GM18505 (cell line): ENCODE measurements at regions not wholly inside any gene's neighbourhood (a gene's known extent, or its start where the extent isn't known, plus 50 kb on each side); places are given as distances from the start of the nearest gene placed in this dataset.
"Not testable (repeated sequence)": the region's sequence is repeated elsewhere in the genome, so short reads cannot be mapped to it uniquely, and the experiment has no call there.

Experiments used
- ATAC-seq: cut with Tn5 transposase; IDR thresholded peaks from one replicate; pipeline ENCODE4 v1.9.1; 2021; ENCODE audit not compliant: unreplicated experiment
- POLR2A ChIP-seq: IDR thresholded peaks from 4 replicates; pipeline ENCODE4 v1.6.1; 2011; ENCODE audit warnings: borderline replicate concordance; ENCODE audit not compliant: insufficient read depth, insufficient read length; ENCODE audit errors: extremely low read depth

- no peak for ATAC-seq
- TF ChIP-seq POLR2A, result no peak
Observed at GRCh38 chr1:3983181-3983580, 83.1 kb upstream of the C1orf174 start.

DNA sequence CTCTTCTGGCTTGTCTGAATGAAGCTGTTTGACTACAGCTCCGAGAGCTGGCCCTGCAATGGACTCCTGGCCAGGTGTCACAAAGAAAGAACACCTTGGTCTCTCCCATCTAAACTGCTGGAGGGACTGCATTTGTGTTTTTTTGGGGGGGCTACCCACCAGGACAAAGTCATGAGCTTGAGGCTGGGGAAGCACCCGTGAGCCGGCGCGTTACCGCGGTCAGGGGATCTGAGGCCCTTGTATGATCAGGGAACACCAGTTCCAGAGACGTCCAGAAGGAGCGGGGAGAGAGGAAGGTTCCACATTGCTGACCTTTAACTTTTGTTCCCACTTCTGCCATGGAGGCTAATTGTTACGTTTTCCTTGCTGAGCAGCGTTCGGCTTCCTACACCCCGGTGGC lies 84.5 kb upstream of the C1orf174 start:
- no peak for ATAC-seq
- no peak for TF ChIP-seq POLR2A

- ATAC-seq, result no peak
- no peak for TF ChIP-seq POLR2A
Observed at GRCh38 chr1:3986686-3987218, 86.7 kb upstream of the C1orf174 start.

DNA sequence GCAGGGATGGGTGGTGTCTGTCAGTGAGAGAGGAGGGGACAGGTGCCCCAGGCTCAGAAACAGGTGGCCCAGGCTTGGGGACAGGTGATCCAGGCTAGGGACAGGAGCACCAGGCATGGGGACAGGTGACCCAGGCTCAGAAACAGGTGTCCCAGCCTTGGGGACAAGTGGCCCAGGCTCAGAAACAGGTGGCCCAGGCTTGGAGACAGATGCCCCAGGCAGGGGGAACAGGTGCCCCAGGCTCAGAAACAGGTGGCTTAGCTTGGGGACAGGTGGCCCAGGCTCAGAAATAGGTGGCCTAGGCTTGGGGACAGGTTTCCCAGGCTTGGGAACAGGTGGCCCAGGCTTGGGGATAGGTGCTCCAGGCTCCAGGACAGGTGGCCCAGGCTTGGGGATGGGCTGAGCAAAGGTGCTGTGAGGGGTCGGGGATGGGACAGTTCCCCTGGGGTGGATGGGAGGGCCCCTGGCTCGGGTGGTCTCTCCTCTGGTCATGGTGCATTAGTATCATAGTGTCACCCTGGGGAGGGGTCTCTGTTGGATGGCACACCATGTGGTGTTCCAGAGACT lies 87.7 kb upstream of the C1orf174 start:
- ATAC-seq, result no peak
- TF ChIP-seq POLR2A, result no peak

GRCh38 chr1:3988431-3988830 lies 88.4 kb upstream of the C1orf174 start:
- TF ChIP-seq POLR2A, result no peak
- ATAC-seq, result no peak

GRCh38 chr1:3989465-3989864 lies 89.4 kb upstream of the C1orf174 start:
- no peak for TF ChIP-seq POLR2A
- no peak for ATAC-seq

- no peak for ATAC-seq
- no peak for TF ChIP-seq POLR2A
Observed at GRCh38 chr1:3992103-3992556, 92.1 kb upstream of the C1orf174 start.

GRCh38 chr1:3992746-3993145 lies 92.7 kb upstream of the C1orf174 start:
- no peak for TF ChIP-seq POLR2A
- no peak for ATAC-seq

DNA sequence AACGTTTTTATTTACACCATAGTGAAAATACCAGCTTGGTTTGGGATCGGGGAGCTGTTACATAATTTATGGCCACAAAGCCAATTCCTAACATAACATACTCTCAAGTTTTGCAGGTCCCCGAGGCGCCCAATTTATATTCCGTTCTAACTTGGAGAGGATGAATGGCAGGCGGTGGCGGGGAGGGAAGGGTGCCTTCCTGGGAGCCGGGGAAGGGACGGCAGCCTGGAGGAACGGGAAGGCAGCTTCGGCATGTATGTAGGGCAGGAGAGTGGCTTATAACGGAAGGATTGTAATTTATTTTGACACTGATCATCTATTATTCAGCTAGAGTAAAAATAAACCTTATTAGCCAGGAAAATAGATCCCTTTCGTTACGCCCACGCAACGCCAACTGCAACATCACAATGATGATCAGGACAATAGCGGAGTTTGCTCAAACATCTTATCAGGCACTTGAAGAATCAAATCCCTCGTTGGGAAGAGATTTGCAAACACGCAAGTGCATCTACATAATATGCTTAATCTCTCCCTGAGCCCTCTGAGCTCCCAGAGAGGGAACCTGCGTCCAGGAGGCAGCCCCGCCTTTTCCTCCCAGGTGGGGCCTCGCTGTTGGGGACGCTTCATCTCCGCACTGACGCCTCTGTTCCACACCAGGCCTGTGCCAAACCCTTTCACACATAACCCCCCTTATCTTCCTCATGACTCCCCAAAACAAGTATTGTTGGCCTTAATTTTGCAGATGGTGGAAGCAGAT lies 93.7 kb upstream of the C1orf174 start:
- ATAC-seq, result no peak
- no peak for TF ChIP-seq POLR2A

DNA sequence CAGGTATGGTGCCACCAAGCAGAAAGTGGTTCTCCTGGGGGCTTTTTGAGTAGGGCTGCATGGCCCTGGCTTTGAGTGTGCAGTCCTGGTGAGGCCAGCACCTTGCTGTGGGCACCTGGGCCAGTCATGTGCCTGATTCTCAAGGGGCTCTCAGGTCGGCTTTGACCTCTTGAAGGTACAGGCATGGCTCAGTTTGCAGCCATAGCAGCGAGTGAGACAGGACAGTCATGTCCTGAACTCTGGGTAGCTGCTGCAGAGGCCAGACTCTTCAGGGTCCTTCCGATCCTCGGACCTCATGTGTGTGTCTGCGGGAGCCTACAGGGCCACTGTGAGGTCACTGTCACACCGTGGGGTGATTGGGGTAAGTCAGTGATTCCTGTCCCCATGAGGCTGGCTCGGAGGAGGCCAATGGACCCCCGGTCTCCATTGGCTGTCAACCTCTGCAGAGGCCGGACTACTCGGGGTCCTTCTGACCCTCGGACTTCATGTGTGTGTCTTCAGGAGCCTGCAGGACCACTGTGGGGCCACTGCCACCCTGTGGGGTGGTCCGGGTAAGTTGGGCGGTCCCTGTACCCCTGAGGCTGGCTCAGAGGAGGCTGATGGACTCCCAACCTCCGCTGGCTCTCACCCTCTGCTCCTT lies 95.2 kb upstream of the C1orf174 start:
- ATAC-seq, result no peak
- TF ChIP-seq POLR2A, result no peak

- ATAC-seq, result no peak
Observed at GRCh38 chr1:3996846-3997705, 97.0 kb upstream of the C1orf174 start.

GRCh38 chr1:3998086-3998485 lies 98.0 kb upstream of the C1orf174 start:
- ATAC-seq, result no peak
- TF ChIP-seq POLR2A, result no peak

More at GRCh38 chr1:3996846-3997705, 97.0 kb upstream of the C1orf174 start:
- no peak for TF ChIP-seq POLR2A

DNA sequence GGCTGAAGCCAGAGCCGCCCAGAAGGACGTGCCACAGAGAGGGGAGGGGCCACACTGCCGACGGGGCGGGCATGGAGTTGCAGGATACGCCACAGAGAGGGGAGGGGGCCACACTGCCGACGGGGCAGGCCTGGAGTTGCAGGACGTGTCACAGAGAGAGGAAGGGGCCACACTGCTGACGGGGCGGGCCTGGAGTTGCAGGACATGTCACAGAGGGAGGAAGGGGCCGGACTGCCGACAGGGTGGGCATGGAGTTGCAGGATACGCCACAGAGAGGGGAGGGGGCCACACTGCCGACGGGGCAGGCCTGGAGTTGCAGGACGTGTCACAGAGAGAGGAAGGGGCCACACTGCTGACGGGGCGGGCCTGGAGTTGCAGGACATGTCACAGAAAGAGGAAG lies 99.4 kb upstream of the C1orf174 start:
- ATAC-seq, result not testable (repeated sequence)

DNA sequence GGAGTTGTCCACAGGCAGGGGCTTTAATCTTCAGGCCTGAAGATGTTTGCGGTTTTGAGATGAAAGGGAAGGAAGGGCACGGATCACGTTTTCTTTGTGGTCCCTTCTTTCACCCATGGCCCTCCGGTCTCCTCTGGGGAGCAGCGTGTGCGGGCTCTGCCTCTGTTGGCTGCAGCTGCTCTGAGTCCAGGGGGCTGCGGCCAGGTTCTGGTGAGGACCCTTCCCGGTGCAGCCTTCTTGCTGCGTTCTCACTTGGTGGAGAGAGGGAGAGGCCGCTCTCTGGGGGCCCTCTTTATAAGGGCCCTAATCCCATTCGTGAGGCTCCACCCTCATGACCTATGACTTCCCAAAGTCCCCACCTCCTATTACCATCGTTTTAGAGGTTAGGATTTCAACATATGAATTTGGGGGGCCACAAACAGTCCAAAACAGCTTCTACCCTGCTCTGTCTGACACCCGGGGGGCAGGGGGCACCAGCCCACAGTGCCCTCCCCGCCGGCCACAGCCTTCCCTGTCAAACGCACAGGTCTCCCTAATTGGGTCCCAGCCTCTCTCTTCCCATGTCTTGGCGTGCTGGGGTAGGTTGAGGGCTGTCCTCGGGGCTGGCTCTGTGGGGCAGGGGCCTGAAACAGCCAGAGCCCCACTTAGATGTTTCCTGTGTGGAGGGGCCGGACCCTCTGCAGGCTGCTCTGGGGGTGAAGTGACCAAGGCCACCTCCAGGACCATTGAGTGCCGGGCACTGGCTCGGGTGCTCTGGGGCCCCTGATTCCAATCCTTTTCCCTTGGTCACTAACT lies 100.1 kb upstream of the C1orf174 start:
- no peak for ATAC-seq
- TF ChIP-seq POLR2A, result no peak
